ENCODE measurements at regions not wholly inside any gene's neighbourhood (a gene's known extent, or its start where the extent isn't known, plus 50 kb on each side); places are given as distances from the start of the nearest gene placed in this dataset.

DNA sequence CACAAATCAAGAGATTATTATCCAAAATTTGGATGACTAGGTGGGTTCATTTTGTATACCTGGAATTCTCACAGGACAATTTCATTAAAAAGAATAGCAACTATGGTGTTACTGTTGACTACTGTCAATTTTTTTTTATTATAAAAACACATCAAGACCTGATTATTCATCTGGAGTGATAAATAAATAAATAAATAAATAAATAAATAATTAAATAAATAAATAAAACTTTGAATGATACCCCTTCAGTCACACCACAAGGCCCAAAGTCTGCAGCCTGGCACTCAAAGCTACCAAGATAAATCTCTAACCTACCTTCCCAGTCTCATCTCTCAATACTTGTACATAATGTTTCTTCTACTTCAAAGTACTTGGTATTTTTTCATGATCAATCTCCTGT lies 294.0 kb upstream of the KLHL29 start:
- no peaks in the 10 kb centered on the region for H3K9me3 ChIP-seq (ENCODE audit: control insufficient read depth, low read length)
- H3K27ac ChIP-seq: no peak overlapping the region
- no peak overlapping the region for H3K4me3 ChIP-seq (ENCODE audit: low read depth, low read length)
- no peaks in the 10 kb centered on the region for H3K36me3 ChIP-seq (ENCODE audit: control insufficient read depth, insufficient read depth, low read length)
- TF ChIP-seq, protein P1, sequence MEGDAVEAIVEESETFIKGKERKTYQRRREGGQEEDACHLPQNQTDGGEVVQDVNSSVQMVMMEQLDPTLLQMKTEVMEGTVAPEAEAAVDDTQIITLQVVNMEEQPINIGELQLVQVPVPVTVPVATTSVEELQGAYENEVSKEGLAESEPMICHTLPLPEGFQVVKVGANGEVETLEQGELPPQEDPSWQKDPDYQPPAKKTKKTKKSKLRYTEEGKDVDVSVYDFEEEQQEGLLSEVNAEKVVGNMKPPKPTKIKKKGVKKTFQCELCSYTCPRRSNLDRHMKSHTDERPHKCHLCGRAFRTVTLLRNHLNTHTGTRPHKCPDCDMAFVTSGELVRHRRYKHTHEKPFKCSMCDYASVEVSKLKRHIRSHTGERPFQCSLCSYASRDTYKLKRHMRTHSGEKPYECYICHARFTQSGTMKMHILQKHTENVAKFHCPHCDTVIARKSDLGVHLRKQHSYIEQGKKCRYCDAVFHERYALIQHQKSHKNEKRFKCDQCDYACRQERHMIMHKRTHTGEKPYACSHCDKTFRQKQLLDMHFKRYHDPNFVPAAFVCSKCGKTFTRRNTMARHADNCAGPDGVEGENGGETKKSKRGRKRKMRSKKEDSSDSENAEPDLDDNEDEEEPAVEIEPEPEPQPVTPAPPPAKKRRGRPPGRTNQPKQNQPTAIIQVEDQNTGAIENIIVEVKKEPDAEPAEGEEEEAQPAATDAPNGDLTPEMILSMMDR (IDR thresholded peaks at IDR 0.05): no peak
- no peaks in the 10 kb centered on the region for H3K4me1 ChIP-seq
- H3K4me2 ChIP-seq (ENCODE audit: low read length): no peak overlapping the region
- H2AFZ ChIP-seq: no peak overlapping the region
- no peaks in the 10 kb centered on the region for H3K79me2 ChIP-seq
- H3K9ac ChIP-seq: no peak overlapping the region
- H3K27me3 ChIP-seq (ENCODE audit: control insufficient read depth, insufficient read depth, low read length): no peaks in the 10 kb centered on the region

DNA sequence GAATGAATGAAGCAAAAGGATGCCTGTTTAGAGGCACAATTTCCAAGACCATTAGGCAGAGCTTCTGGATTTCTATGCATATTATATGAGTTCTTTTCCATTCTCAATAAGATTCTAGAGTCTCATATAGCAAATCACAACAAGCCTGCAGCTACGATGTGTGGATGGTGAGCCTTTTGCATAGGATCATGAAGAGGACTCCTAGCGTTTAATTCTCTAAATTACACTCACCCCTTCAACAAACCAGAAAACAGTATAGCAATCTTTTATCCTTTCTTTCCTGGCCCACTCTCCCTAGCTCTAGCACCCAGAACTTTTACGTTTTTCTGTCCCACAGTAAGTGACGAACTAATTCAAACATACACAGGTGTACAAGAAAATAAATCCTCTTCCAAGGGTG lies 293.1 kb upstream of the KLHL29 start:
- Histone ChIP-seq H2AFZ (no peak overlapping the region), H3K79me2 (no peaks in the 10 kb centered on the region), H3K4me2 (ENCODE audit: low read length) (no peak overlapping the region), H3K36me3 (ENCODE audit: control insufficient read depth, insufficient read depth, low read length) (no peaks in the 10 kb centered on the region), H3K4me3 (ENCODE audit: low read depth, low read length) (no peak overlapping the region), H3K27me3 (ENCODE audit: control insufficient read depth, insufficient read depth, low read length) (no peaks in the 10 kb centered on the region), H3K4me1 (no peaks in the 10 kb centered on the region), H3K27ac (no peak overlapping the region), H3K9ac (no peak overlapping the region), H3K9me3 (ENCODE audit: control insufficient read depth, low read length) (no peaks in the 10 kb centered on the region)
- TF ChIP-seq, protein P1 (IDR thresholded peaks at IDR 0.05): no peak

DNA sequence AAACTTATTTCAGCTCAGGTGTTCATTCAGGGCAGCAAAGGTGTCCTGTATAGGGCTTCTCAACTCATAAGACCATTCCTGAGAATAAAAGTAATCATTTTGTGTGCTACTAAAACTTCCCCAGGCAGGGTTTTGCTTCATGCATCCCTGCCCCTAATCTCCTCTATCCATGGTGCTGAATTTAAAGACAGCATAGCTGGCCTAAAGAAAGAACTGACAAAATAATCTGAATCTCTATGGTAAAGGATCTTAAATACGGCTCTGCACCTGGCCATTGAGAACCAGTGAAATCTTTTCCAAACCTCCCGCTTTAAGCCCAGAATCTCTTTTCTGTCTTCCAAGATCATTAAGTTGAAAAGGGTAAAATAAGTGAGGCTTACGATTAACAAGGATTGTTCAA lies 292.1 kb upstream of the KLHL29 start:
- Histone ChIP-seq H3K9ac (no peak overlapping the region), H3K36me3 (ENCODE audit: control insufficient read depth, insufficient read depth, low read length) (no peaks in the 10 kb centered on the region), H3K27ac (no peak overlapping the region), H3K4me2 (ENCODE audit: low read length) (no peak overlapping the region), H3K79me2 (no peaks in the 10 kb centered on the region), H3K4me3 (ENCODE audit: low read depth, low read length) (no peak overlapping the region), H3K9me3 (ENCODE audit: control insufficient read depth, low read length) (no peaks in the 10 kb centered on the region), H3K4me1 (no peaks in the 10 kb centered on the region), H3K27me3 (ENCODE audit: control insufficient read depth, insufficient read depth, low read length) (no peaks in the 10 kb centered on the region), H2AFZ (no peak overlapping the region)
- TF ChIP-seq, protein P1 (IDR thresholded peaks at IDR 0.05): no peak

DNA sequence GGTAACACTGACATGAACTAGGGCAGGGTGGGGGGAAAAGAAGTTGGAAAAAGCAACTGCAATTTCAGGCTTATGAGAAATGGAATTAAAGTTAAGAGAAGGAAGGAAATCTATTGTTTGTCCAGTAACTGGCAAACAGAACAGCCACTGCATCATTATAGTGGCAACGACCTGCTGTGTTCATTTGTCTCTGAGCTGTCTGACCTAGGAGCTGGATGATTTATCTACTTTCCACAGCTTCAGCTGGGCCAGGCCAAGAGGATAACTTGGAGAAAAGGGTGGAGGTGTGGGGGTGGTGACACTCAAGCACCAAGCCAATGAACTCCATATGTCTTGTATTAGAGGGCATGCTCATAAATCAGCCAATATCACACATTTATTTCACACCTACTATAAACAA lies 291.5 kb upstream of the KLHL29 start:
- H3K9ac ChIP-seq: no peak overlapping the region
- no peaks in the 10 kb centered on the region for H3K4me1 ChIP-seq
- H3K27me3 ChIP-seq (ENCODE audit: control insufficient read depth, insufficient read depth, low read length): no peaks in the 10 kb centered on the region
- H3K4me2 ChIP-seq (ENCODE audit: low read length): no peak overlapping the region
- no peaks in the 10 kb centered on the region for H3K36me3 ChIP-seq (ENCODE audit: control insufficient read depth, insufficient read depth, low read length)
- TF ChIP-seq, protein P1 (IDR thresholded peaks at IDR 0.05): no peak
- H3K79me2 ChIP-seq: no peaks in the 10 kb centered on the region
- H3K9me3 ChIP-seq (ENCODE audit: control insufficient read depth, low read length): no peaks in the 10 kb centered on the region
- no peak overlapping the region for H3K27ac ChIP-seq
- H2AFZ ChIP-seq: no peak overlapping the region
- H3K4me3 ChIP-seq (ENCODE audit: low read depth, low read length): no peak overlapping the region

DNA sequence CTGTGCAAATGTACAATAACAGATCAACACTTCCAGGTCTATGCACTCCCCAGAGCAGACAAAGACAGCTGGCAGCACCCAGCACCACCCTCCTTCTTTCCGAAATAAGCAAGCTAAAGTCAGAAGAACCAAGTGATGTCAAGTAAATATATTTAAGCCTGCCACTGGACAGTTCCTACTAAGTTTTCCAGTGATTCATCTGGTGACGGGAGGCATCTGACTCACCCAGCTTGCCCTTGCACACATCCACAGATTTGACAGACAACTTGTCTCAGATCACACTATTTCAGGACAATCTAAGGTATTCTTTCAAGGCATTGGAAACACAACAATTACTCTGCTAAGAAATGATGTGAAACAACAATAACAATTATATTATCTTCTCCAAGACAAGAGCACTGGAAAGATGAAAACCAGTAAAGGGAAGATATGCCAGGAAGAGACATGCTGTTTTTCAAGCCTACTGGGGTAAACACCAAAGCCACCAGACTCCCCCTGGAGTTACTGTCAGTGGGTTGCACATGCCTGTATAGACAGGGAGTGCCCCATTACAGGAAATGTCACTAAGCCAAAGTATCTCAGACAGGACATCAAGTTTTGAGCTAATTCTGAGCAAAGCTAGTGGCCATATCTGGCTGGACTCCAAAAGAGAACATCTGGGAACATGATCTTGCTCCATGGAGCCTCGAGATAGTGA lies 287.9 kb upstream of the KLHL29 start:
- Histone ChIP-seq H3K4me3 (ENCODE audit: low read depth, low read length) (no peak overlapping the region), H3K4me1 (no peaks in the 10 kb centered on the region), H3K79me2 (no peaks in the 10 kb centered on the region), H3K27ac (no peak overlapping the region), H3K9me3 (ENCODE audit: control insufficient read depth, low read length) (no peaks in the 10 kb centered on the region), H2AFZ (no peak overlapping the region), H3K36me3 (ENCODE audit: control insufficient read depth, insufficient read depth, low read length) (no peaks in the 10 kb centered on the region), H3K4me2 (ENCODE audit: low read length) (no peak overlapping the region), H3K27me3 (ENCODE audit: control insufficient read depth, insufficient read depth, low read length) (no peaks in the 10 kb centered on the region), H3K9ac (no peak overlapping the region)
- TF ChIP-seq, protein P1 (IDR thresholded peaks at IDR 0.05): no peak

Data from parathyroid adenoma (tissue), 2 donors.